Left forelimb (tissue), 1 donor: ENCODE measurements at regions not wholly inside any gene's neighbourhood (a gene's known extent, or its start where the extent isn't known, plus 50 kb on each side); places are given as distances from the start of the nearest gene placed in this dataset.
"Not testable (repeated sequence)": the region's sequence is repeated elsewhere in the genome, so short reads cannot be mapped to it uniquely, and the experiment has no call there.

Source experiments
- DNase-seq: peaks from one replicate; pipeline ENCODE4 v3.0.0-alpha.2; 2018; ENCODE audit warnings: low spot score

GRCh38 chr2:67096886-67097285 is 300.2 kb upstream of the ETAA1 start:
- no peak for DNase-seq

GRCh38 chr2:67103157-67103556 is 294.0 kb upstream of the ETAA1 start:
- no peak for DNase-seq

- no peak for DNase-seq
Measured at GRCh38 chr2:67108231-67108630, 288.9 kb upstream of the ETAA1 start.

GRCh38 chr2:67124531-67124930 is 272.6 kb upstream of the ETAA1 start:
- no peak for DNase-seq

GRCh38 chr2:67130531-67131256 is 266.4 kb upstream of the ETAA1 start:
- DNase-seq: no peak

- no peak for DNase-seq
Measured at GRCh38 chr2:67131257-67131609, 265.9 kb upstream of the ETAA1 start.

- DNase-seq: not testable (repeated sequence)
Measured at GRCh38 chr2:67132441-67132940, 264.6 kb upstream of the ETAA1 start.

- no peak for DNase-seq
Measured at GRCh38 chr2:67135208-67135607, 261.9 kb upstream of the ETAA1 start.

- no peak for DNase-seq
Measured at GRCh38 chr2:67137699-67138098, 259.4 kb upstream of the ETAA1 start.

- DNase-seq: no peak
Measured at GRCh38 chr2:67142071-67142470, 255.1 kb upstream of the ETAA1 start.

- DNase-seq: no peak
Measured at GRCh38 chr2:67142741-67143140, 254.4 kb upstream of the ETAA1 start.

- DNase-seq: no peak
Measured at GRCh38 chr2:67145851-67146250, 251.3 kb upstream of the ETAA1 start.

- no peak for DNase-seq
Measured at GRCh38 chr2:67156796-67157195, 240.3 kb upstream of the ETAA1 start.

- DNase-seq: no peak
Measured at GRCh38 chr2:67158718-67159117, 238.4 kb upstream of the ETAA1 start.

- no peak for DNase-seq
Measured at GRCh38 chr2:67159929-67160328, 237.2 kb upstream of the ETAA1 start.

- no peak for DNase-seq
Measured at GRCh38 chr2:67164771-67165522, 232.2 kb upstream of the ETAA1 start.

- DNase-seq: no peak
Measured at GRCh38 chr2:67165523-67165990, 231.6 kb upstream of the ETAA1 start.

- DNase-seq: not testable (repeated sequence)
Measured at GRCh38 chr2:67166511-67166910, 230.6 kb upstream of the ETAA1 start.

- no peak for DNase-seq
Measured at GRCh38 chr2:67169417-67170140, 227.6 kb upstream of the ETAA1 start.

- DNase-seq: no peak
Measured at GRCh38 chr2:67179526-67179925, 217.6 kb upstream of the ETAA1 start.

- DNase-seq: no peak
Measured at GRCh38 chr2:67180841-67181240, 216.3 kb upstream of the ETAA1 start.

GRCh38 chr2:67182884-67183283 is 214.2 kb upstream of the ETAA1 start:
- DNase-seq: no peak

- DNase-seq: no peak
Measured at GRCh38 chr2:67186326-67186725, 210.8 kb upstream of the ETAA1 start.
